ENCODE measurements at regions not wholly inside any gene's neighbourhood (a gene's known extent, or its start where the extent isn't known, plus 50 kb on each side); places are given as distances from the start of the nearest gene placed in this dataset.
"Not testable (repeated sequence)": the region's sequence is repeated elsewhere in the genome, so short reads cannot be mapped to it uniquely, and the experiment has no call there.

- DNase-seq (ENCODE audit: low read depth in 4 of 4, low spot score in 3 of 4) = no peak
Measured at GRCh38 chr2:128413718-128414341, 95.2 kb upstream of the HS6ST1 start.

DNA sequence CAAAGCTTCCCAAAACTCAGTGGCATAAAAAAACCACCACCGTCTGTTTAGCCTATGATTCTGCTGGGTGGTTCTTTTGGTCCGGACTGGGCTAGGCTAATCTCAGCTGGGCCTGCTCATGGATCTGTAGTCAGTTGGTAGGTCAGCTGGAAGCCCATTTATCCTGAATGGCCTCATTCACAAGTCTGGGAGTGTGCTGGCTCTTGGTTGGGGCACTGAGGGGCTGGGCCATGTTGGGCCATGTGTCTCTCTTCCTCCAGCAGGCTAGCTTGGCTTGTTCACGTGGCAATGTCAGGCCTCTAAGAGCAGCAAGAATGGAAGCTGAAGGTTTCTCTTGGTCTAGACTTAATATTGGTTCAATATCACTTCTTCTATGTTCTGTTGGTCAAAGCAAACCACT lies 95.7 kb upstream of the HS6ST1 start:
- no peak for DNase-seq (ENCODE audit: low read depth in 4 of 4, low spot score in 3 of 4)

DNA sequence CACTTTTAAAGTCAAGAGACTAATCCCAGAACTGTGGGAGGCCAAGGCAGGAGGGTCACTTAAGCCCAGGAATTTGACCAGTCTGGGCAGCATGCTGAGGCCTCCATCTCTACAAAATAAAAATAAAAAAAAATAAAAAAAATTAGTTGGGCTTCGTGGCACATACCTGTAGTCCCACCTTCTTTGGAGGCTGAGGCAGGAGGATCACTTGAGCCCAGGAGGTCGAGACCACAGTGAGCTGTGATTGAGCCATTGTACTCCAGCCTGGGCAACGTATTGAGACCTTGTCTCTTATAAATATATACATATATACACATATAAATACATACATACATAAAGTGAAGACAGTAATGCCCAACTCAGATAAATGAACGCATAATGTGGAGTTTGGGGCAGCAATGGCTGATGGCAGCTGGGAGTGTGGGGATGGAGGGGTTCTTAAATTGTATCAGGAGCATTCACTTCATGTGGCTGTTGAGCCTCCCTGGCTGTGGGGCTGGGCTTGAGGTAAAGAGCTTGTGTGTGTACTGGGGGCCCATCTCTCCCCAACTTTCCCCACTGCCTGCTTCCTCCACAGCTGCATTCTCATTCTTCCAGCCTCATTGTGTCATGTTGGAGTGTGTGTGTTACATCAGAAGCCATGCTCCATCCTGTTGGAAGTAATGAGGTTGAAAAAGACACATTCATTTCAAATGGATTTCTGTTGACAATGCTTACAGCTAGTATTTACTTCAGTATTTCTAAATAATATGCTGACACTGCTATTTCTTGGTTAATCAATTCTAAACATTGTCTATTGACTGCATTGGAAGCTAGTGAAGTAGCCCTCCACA lies 96.5 kb upstream of the HS6ST1 start:
- no peak for DNase-seq (ENCODE audit: low read depth in 4 of 4, low spot score in 3 of 4)

DNA sequence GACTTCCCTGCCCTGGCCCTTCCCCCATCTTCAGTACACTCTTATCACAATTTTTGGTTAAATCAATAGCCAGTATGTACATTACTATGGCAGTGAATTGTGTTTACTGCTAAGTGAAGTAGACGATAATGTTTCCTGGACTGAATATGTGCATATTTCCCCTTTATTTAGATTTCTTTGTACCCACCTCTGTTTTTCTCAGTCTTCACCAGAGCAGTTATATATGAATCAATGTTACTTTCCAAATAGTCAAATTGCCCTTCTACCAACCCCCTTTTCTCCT lies 97.1 kb upstream of the HS6ST1 start:
- no peak for DNase-seq (ENCODE audit: low read depth in 4 of 4, low spot score in 3 of 4)

DNA sequence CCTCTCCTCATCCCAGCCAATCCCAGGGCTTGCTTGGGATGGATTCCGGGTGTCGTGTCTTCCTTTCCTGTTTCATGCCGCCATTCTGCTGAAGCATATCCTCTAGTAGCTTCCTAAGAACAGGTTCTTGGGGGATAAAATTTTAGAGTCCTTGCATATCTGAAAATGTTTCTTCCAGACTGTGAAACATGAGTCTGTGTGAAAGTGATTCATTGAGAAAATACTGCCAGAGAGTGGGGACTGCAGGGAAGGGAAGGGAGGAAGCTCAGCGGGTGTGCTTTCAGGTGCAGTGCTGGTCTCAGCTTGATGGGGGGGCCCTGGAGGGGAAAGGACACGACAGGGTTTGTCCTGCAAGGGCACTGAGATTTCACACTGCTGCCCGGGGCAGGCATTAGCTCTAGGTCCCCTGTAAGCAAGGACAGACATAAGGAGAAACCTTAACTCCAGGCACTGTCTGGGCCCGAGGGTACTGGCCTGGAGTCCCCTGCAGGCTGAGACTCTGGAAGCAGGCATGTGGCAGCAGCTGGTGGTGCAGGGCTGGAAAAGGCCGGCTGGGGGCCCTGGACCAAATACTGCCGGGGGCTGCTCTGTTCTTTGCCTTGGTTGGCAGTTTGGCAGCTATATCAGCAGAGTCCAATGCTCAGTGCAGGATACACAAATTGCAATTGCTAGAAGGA lies 97.6 kb upstream of the HS6ST1 start:
- DNase-seq (ENCODE audit: low read depth in 4 of 4, low spot score in 3 of 4) = no peak

DNA sequence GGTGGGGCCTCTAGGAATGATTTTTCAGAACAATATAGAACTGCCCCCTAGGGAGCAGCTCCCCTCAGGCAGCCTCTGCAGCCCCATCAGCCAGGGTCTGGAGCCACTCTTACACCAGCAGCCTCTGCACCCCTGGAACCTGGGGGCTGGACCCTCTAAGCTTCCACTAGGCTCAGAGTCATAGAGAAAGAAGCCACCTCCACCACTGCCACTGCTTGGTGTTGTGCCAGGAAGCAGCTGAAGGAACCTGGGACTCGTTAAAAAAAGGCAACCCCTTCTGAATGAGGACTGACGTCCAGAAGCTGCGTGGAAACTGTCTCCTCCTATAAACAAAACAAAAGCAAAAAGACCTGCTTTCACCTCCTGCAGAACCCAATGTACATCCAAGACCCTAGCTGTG lies 98.1 kb upstream of the HS6ST1 start:
- DNase-seq (ENCODE audit: low read depth in 4 of 4, low spot score in 3 of 4) = no peak

- DNase-seq (ENCODE audit: low read depth in 4 of 4, low spot score in 3 of 4) = not testable (repeated sequence)
Measured at GRCh38 chr2:128417264-128417663, 98.6 kb upstream of the HS6ST1 start.

DNA sequence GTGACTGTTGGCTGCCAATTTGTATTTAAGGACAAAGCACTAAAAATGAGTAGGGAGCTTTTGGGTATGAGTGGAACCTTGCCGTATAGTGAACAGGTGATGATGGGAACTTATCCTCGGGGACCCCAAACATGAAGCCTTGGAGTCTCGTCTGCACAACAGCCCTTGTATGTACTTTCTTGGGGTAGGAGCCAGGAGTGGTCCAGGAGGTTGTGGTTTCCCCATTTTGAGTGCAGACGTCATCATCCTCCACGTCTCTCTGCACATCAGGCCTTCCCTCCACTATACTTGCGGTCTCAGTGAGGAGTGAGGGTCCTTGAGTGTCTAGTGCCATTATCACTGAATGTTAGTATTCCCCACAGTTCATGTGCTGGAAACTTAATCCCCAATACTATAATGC lies 101.5 kb upstream of the HS6ST1 start:
- DNase-seq (ENCODE audit: low read depth in 4 of 4, low spot score in 3 of 4) = no peak

DNA sequence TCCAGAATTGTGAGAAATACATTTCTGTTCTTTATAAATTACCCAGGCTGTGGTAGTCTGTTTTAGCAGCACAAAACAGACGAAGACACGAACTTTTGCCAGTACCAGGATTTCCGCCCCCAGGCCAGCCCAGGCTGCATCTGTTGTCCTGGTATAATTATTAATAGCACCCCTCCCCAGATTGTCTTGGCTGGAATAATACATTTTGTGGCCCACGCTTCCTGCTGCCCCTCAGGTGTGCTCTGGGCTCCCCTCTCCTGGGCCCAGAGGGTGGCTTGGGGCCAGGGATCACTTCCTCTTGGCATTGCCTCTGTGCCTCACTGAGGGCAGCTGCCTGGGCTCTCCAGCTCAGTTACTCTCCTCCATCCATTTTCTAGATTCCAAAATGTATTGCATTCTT lies 102.1 kb upstream of the HS6ST1 start:
- no peak for DNase-seq (ENCODE audit: low read depth in 4 of 4, low spot score in 3 of 4)

DNA sequence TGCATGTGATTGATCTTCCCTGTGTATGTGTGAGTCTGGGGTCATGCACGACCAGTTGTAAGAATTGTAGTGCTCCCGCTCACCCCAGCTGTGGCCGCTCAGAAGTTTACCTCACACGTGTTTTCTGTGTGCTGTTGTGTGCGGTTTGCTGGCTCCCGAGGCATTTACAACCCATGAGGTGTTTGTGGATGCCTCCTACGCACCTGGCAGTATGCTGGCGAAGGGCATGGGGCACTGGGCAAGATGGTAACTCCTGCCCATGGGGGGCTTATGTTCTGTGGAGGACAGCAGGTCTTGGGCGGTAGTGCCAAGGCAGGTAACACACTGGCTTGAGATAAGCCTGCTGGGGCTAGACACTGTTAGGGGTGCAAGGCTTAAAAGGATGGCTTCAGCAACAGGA lies 102.6 kb upstream of the HS6ST1 start:
- no peak for DNase-seq (ENCODE audit: low read depth in 4 of 4, low spot score in 3 of 4)

DNA sequence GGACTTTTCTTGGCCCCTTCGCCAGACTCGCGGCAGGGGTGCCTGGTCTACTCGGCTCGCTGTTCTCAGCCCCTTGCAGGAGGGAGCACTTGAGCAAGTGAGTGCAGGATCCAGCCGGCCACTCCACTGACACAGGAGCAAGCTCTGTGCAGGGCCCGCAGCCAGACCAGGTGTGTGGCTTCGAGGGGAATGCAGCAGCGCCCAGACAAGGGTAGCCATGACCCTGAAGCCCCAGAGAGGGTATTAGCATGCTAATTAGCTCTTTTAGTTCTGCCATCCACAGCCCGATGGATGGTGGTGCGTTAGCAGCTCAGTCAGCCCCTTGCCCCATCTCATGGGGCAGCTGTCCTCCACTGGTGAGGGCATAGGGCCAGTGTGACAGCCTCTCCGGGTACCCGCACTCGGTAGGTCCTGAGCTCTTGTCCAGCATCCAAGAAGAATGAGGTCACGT lies 103.2 kb upstream of the HS6ST1 start:
- DNase-seq (ENCODE audit: low read depth in 4 of 4, low spot score in 3 of 4) = no peak

- no peak for DNase-seq (ENCODE audit: low read depth in 4 of 4, low spot score in 3 of 4)
Measured at GRCh38 chr2:128422571-128422970, 103.9 kb upstream of the HS6ST1 start.

DNA sequence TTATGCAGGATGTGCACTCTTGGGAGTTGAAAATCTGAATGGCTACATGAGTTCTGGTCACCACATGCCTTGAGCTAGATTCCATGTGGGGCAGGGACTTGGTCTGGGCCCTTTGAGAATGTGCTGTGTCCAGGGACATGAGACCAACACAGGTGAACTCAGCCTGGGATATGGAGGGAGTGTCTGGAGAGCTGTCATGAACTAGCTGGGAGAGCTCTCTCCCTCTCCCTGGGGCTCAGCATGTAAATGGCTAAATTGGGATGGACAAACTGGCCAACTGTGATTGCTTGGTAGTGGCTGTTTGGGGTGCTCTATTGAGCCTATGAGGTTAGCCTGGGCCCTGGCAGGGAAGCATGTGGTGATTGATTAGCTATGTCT lies 105.1 kb upstream of the HS6ST1 start:
- no peak for DNase-seq (ENCODE audit: low read depth in 4 of 4, low spot score in 3 of 4)

DNA sequence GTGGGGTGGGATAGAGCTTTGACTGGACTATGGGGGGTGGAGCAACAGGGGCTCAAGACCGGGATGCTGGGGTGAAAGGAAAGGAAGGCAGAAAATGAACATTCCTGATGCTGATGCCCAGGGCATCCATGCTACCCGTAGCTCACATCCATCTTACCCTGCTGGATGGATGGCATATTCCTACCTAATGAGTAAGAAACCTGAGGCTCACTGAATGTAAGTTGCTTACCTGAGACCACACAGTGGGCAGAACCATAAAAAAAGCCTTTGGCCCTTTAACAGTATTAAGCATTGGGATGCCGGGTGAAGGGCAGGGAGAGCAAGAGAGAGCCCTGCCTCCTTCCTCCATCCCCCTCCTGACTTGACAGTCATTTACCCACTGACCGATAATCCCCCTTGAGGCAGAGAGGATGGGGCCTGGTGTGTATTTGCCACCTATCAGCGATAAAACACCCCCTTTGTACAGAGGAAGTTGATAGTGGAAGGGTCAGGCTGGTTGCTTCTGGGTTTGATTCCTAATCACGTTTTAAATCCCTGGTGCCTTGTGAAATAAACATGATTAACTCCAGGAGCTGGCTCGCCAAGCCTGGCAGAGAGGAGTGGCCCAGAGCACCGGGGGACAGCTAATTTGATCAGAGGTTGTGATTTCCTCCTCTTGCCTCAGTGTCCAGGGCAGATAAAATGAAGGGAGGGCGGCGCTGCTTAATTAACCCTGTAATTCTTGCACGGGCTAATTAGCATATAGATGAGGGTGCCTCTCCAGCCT lies 105.9 kb upstream of the HS6ST1 start:
- no peak for DNase-seq (ENCODE audit: low read depth in 4 of 4, low spot score in 3 of 4)

- no peak for DNase-seq (ENCODE audit: low read depth in 4 of 4, low spot score in 3 of 4)
Measured at GRCh38 chr2:128425216-128425615, 106.5 kb upstream of the HS6ST1 start.

DNA sequence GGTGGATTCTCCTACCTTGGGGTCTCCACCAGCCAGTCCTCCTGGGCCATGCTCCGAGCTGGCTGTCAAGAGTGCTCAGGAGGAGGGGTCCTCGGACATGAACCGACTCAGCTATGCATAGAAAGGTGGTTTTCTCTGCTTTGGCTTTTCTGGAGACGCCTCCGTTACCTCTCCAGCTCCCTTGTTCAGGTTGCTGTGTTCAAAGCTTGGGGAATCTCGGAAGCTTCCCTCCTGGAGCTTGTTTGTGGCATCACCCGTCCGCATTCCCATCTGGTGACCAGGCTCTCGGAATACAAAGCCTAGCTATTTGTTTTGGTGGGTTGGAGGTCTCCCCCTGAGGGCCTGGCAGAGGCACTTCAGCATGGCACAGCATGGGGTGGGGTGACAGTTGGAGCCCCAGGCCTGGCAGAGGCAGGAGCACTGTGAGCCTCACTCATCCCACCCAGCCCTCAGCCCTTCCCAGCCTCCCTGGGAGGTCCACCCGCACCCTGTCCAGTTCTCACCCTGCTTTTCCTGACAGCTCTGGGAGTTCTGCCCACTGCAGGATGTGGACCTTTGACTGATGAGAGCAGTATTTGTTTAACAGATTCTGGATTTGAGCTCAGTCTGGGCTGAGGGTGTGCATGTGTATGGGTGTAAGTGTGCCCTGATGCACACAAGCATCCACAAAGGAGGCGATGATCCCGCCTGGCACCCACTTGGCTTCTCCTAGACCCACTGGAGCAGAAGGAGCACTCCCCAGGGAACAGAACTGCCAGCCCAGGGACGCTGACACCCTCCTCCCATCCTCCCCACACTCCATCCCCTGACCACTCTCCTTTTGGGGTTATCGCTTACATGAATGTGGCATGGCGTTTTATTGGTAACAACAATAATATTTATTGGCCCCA lies 107.3 kb upstream of the HS6ST1 start:
- DNase-seq (ENCODE audit: low read depth in 4 of 4, low spot score in 3 of 4) = no peak

GRCh38 chr2:128427413-128427755 lies 108.7 kb upstream of the HS6ST1 start:
- no peak for DNase-seq (ENCODE audit: low read depth in 4 of 4, low spot score in 3 of 4)

- DNase-seq (ENCODE audit: low read depth in 4 of 4, low spot score in 3 of 4) = no peak
Measured at GRCh38 chr2:128428415-128428814, 109.7 kb upstream of the HS6ST1 start.

- DNase-seq (ENCODE audit: low read depth in 4 of 4, low spot score in 3 of 4) = no peak
Measured at GRCh38 chr2:128432423-128432822, 113.8 kb upstream of the HS6ST1 start.

GRCh38 chr2:128433911-128434550 lies 115.4 kb upstream of the HS6ST1 start:
- no peak for DNase-seq (ENCODE audit: low read depth in 4 of 4, low spot score in 3 of 4)
